GM23248 (cell line): ENCODE measurements at regions not wholly inside any gene's neighbourhood (a gene's known extent, or its start where the extent isn't known, plus 50 kb on each side); places are given as distances from the start of the nearest gene placed in this dataset.

ENCODE experiments used
- EZH2 ChIP-seq: fragments of 200-600 bp; sonication (generic); IDR thresholded peaks from 2 replicates; pipeline ENCODE4 v1.6.1; 2018; ENCODE audit warnings: antibody characterized with exemption, mild to moderate bottlenecking; ENCODE audit not compliant: insufficient read depth, poor library complexity, severe bottlenecking
- EZH2phosphoT487 ChIP-seq: fragments of 200-600 bp; sonication (generic); IDR thresholded peaks from 2 replicates; pipeline ENCODE4 v1.6.1; 2018; ENCODE audit warnings: antibody characterized with exemption, moderate library complexity, mild to moderate bottlenecking, low read depth; ENCODE audit not compliant: insufficient read depth

DNA sequence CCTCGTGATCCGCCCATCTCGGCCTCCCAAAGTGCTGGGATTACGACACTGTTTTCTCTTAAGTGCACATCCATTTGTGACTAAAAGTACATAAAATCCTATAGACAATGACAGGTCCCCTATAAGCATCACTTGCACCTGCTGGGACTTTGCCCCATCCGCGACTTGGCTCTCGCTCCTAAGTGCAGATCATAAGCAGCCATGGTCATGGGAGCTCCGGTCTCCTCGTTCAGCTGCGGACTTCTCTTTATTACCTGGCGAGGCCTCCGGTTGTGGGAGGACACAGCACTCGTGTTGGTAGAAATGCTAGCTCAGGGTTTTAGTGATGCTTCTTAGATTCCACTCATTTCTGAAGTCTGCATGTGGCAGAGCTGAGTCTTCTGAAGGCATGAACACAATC, 92.7 kb upstream of the ST6GAL2 start:
- TF ChIP-seq EZH2 (no peak), EZH2phosphoT487 (no peak)
